Stomach (tissue), 8 donors: ENCODE measurements at regions not wholly inside any gene's neighbourhood (a gene's known extent, or its start where the extent isn't known, plus 50 kb on each side); places are given as distances from the start of the nearest gene placed in this dataset.

ENCODE experiments used
- DNase-seq, 2 donors: peaks; one replicate each; pipeline versions ENCODE4 v3.0.0 to v3.0.0-alpha.2; 2013 to 2019
- H3K27ac ChIP-seq, 5 donors: fragments of 200-600 bp in 4 of 5; sonication (generic) in 4 of 5; one replicate each; pipeline ENCODE4 v1.5.1; 2013 to 2019; ENCODE audit warnings: mild to moderate bottlenecking in 1 of 5, moderate library complexity in 1 of 5
- H3K27me3 ChIP-seq, 3 donors: fragments of 200-600 bp; sonication (generic); one replicate each; pipeline ENCODE4 v1.5.1; 2017 to 2019; ENCODE audit warnings: mixed run types in 1 of 3
- H3K36me3 ChIP-seq, 4 donors: fragments of 200-600 bp; sonication (generic); 1 replicate in 3 of 4; 2 replicates in 1 of 4; pipeline ENCODE4 v1.5.1; 2016 to 2019
- H3K4me1 ChIP-seq, 4 donors: fragments of 200-600 bp; sonication (generic); one replicate each; pipeline ENCODE4 v1.5.1; 2016 to 2019
- H3K4me3 ChIP-seq, 4 donors: fragments of 200-600 bp; sonication (generic) in 3 of 4; one replicate each; pipeline ENCODE4 v1.5.1; 2016 to 2019; ENCODE audit warnings: mild to moderate bottlenecking in 1 of 4
- H3K9me3 ChIP-seq, 4 donors: fragments of 200-600 bp; sonication (generic); one replicate each; pipeline ENCODE4 v1.5.1; 2016 to 2019
- EP300 ChIP-seq: sonication (generic); formaldehyde crosslinking; IDR thresholded peaks from one replicate; pipeline ENCODE4 v1.6.1; 2017; ENCODE audit warnings: antibody characterized with exemption
- POLR2A ChIP-seq, 4 donors: fragments of 450-650 bp; IDR thresholded peaks; one replicate each; pipeline ENCODE4 v1.6.1; 2016; ENCODE audit warnings: antibody characterized with exemption in 4 of 4, control low read depth in 2 of 4, mild to moderate bottlenecking in 1 of 4, moderate library complexity in 1 of 4
- POLR2AphosphoS5 ChIP-seq, 3 donors: sonication (generic); formaldehyde crosslinking; IDR thresholded peaks; one replicate each; pipeline ENCODE4 v1.6.1; 2016; ENCODE audit warnings: antibody characterized with exemption in 3 of 3
- WGBS, 5 donors: extraction: QIAGEN DNeasy Blood & Tissue Kit in 3 of 5; methylation state at CpG; one replicate each; pipeline versions ENCODE4 v1.1.5 to v1.1.7; 2013 to 2018; 5-methylcytosine and 5-hydroxymethylcytosine counted together
- intact Hi-C: fragments of 100-400 bp; cut with DNase I; formaldehyde crosslinking; loops from one replicate; pipeline ENCODE4 v1.15.1; 2023; ENCODE audit warnings: low total_unique reads
- TF ChIP-seq, protein P1 (sequence below), 7 experiments: fragments of 450-650 bp in 4 of 7; fragments of 200-600 bp in 3 of 7; sonication (generic) in 3 of 7; IDR thresholded peaks; one replicate each; pipeline ENCODE4 v1.5.1; 2016 to 2019; ENCODE audit warnings: antibody characterized with exemption in 7 of 7, control low read depth in 2 of 7, mild to moderate bottlenecking in 1 of 7
- donor health status: healthy with polysubstance abuse.
- donor health status: Bipolar disorder and iron deficiency.
- donor health status: healthy.

DNA sequence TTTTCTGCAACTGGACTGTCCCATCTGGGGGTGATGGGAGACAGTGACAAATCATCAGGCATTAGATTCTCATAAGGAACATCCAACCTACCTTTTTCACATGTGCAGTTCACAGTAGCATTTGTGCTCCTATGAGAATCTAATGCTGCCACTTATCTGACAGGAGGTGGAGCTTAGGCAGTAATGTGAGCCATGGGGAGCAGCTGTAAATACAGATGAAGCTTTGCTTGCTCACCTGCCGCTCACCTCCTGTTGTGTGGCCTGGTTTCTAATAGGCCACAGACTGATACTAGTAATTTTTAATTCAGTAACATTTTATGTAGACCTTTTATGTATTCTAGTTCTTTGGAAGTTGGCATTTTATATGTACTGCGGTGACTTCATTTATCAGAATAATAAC lies 180.1 kb upstream of the SPOPL start:
- intact Hi-C loops = no loop called here
- Histone ChIP-seq H3K9me3 (no peaks in the 10 kb centered on the region), H3K27me3 (no peaks in the 10 kb centered on the region), H3K36me3 (no peaks in the 10 kb centered on the region), H3K4me1 (no peaks in the 10 kb centered on the region), H3K4me3 (no peak overlapping the region), H3K27ac (no peak overlapping the region)
- DNase-seq = peak in 1 of 2 donors; percentile 43
- WGBS, 5 donors = 61 to 74% (median 69%) methylated on average over 2 of the region's 2 CpGs
- no peak for TF ChIP-seq POLR2AphosphoS5 (IDR thresholded peaks at IDR 0.05)
- no peak for TF ChIP-seq POLR2A (IDR thresholded peaks at IDR 0.05)
- TF ChIP-seq EP300 = no peak
- TF ChIP-seq, protein P1, sequence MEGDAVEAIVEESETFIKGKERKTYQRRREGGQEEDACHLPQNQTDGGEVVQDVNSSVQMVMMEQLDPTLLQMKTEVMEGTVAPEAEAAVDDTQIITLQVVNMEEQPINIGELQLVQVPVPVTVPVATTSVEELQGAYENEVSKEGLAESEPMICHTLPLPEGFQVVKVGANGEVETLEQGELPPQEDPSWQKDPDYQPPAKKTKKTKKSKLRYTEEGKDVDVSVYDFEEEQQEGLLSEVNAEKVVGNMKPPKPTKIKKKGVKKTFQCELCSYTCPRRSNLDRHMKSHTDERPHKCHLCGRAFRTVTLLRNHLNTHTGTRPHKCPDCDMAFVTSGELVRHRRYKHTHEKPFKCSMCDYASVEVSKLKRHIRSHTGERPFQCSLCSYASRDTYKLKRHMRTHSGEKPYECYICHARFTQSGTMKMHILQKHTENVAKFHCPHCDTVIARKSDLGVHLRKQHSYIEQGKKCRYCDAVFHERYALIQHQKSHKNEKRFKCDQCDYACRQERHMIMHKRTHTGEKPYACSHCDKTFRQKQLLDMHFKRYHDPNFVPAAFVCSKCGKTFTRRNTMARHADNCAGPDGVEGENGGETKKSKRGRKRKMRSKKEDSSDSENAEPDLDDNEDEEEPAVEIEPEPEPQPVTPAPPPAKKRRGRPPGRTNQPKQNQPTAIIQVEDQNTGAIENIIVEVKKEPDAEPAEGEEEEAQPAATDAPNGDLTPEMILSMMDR (IDR thresholded peaks at IDR 0.05) = no peak

DNA sequence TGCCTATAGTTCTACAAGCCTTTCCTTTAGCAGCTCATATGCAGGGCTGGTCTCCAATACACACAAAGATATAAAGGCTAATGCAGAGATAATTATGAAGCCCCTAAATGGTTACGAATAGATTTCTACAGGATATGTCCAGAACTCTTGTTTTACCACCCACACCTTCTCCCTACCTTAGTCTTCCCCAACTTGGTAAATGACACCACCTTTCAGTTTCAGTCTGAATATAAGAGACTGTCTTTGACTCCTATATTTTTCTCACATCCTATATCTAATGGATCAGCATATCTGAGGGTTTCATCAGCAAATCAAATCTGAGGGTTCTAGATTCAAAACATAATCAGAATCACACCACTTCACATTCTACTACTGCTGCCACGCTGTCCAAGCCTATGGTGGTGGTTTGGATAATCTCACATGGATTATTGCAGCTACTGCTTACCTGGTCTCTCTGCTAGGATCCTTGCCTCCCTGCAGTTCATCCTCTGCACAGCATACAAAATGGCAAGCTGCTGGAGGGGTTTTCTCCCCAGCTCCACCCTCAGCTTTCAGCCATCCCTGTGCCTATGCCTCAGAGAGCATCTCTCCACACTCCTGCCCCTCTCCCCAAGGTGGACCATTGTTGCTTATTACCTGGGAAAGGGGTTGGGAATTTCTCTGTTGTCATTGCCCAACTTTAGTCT lies 178.0 kb upstream of the SPOPL start:
- H3K27ac ChIP-seq = no peak overlapping the region
- no peaks in the 10 kb centered on the region for H3K9me3 ChIP-seq
- H3K4me1 ChIP-seq = no peaks in the 10 kb centered on the region
- 85 to 93% (median 92%) methylated on average over 2 of the region's 2 CpGs for WGBS, 5 donors
- intact Hi-C loops = no loop called here
- TF ChIP-seq POLR2A (IDR thresholded peaks at IDR 0.05) (no peak), EP300 (no peak), POLR2AphosphoS5 (IDR thresholded peaks at IDR 0.05) (no peak)
- TF ChIP-seq, protein P1 (IDR thresholded peaks at IDR 0.05) = no peak
- H3K27me3 ChIP-seq = no peaks in the 10 kb centered on the region
- no peaks in the 10 kb centered on the region for H3K36me3 ChIP-seq
- DNase-seq = no peak
- no peak overlapping the region for H3K4me3 ChIP-seq

DNA sequence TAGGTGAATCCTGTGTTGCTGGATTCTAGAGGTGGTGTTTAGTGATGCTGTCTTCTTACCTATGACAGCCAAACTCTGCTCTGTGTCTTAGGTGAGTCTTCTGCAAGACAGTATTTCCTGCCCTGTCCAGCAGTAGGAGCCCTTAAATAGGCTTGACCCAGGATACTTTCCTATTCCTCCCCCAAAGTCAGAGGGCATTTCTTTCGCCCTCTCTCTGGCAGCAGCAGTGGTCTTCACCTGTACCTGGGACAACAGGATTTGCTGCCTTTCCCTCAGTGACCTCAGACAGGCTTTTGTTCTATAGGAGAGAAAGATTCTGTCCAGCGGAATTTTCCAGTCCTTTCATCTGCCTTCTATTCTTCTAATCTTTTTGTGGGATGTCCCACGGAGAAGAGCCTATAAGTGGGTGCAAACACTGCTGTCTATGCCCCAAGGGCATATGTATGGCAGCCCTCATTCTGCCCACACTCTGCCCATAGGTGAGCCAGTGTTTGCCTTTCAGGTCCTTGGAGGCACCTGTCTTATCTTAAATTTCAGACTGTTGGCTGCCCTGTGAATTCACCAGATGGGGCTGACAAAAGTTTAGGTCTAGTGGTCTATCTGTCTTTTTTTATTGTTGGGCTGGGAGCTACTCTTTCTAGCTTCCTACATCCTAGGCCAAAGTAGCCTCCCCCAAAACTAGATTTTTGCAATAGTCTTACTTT lies 177.3 kb upstream of the SPOPL start:
- 78 to 91% (median 88%) methylated on average over 3 of the region's 3 CpGs for WGBS, 5 donors
- no peak for DNase-seq
- Histone ChIP-seq H3K9me3 (no peaks in the 10 kb centered on the region), H3K27me3 (no peaks in the 10 kb centered on the region), H3K4me3 (no peak overlapping the region), H3K36me3 (no peaks in the 10 kb centered on the region), H3K4me1 (no peaks in the 10 kb centered on the region), H3K27ac (no peak overlapping the region)
- no peak for TF ChIP-seq EP300
- TF ChIP-seq POLR2AphosphoS5 (IDR thresholded peaks at IDR 0.05) = no peak
- TF ChIP-seq, protein P1 (IDR thresholded peaks at IDR 0.05) = no peak
- no peak for TF ChIP-seq POLR2A (IDR thresholded peaks at IDR 0.05)
- intact Hi-C loops = no loop called here

DNA sequence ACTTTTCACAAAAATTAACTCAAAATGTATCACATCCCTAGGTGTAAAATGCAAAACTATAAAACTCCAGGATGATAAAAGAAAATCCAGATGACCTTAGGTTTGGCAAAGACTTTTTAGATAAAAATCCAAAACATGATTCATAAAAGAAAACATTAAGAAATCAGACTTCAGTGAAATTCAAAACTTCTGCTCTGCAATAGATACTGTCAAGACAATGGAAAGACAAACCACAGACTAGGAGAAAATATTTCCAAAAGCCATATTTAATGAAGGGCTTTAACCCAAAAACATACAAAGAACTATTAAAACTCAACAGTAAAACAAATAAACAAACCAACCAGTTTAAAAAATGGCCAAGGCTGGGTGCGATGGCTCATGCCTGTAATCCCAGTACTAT lies 173.6 kb upstream of the SPOPL start:
- DNase-seq = no peak
- Histone ChIP-seq H3K4me1 (no peaks in the 10 kb centered on the region), H3K9me3 (no peaks in the 10 kb centered on the region), H3K27ac (no peak overlapping the region), H3K36me3 (no peaks in the 10 kb centered on the region), H3K4me3 (no peak overlapping the region), H3K27me3 (no peaks in the 10 kb centered on the region)
- intact Hi-C loops = no loop called here
- 92 to 100% (median 96%) methylated on average over 1 of the region's 1 CpG for WGBS, 5 donors
- TF ChIP-seq, protein P1 (IDR thresholded peaks at IDR 0.05) = no peak
- no peak for TF ChIP-seq EP300
- no peak for TF ChIP-seq POLR2AphosphoS5 (IDR thresholded peaks at IDR 0.05)
- TF ChIP-seq POLR2A (IDR thresholded peaks at IDR 0.05) = no peak
